ENCODE measurements at regions not wholly inside any gene's neighbourhood (a gene's known extent, or its start where the extent isn't known, plus 50 kb on each side); places are given as distances from the start of the nearest gene placed in this dataset.
"Not testable (repeated sequence)": the region's sequence is repeated elsewhere in the genome, so short reads cannot be mapped to it uniquely, and the experiment has no call there.

- DNase-seq, result no peak
Measured at GRCh38 chrX:2561456-2561855, 60.7 kb upstream of the DHRSX start.

GRCh38 chrX:2559124-2559523 lies 58.3 kb upstream of the DHRSX start:
- DNase-seq, result no peak

DNA sequence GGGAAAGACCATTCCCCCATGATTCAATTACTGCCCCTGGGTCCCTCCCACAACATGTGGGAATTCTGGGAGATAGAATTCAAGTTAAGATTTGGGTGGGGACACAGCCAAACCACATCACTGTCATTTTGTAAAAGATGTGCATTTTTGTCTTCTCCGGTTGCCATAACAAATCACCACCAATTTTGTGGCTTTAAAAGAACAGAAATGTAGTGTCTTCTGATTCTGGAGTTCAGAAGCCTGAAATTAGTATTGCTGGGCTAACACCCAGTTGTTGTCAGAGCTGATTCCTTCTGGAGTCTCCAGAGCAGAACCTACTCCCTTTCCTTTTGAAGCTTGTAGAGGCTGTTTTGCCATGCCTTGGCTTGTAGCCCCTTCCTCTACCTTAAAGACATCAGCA lies 54.1 kb upstream of the DHRSX start:
- no peak for DNase-seq

GRCh38 chrX:2554066-2554465 lies 53.3 kb upstream of the DHRSX start:
- DNase-seq, result not testable (repeated sequence)

- DNase-seq, result peak; percentile 0
Measured at GRCh38 chrX:2552621-2553201, 51.9 kb upstream of the DHRSX start.

DNA sequence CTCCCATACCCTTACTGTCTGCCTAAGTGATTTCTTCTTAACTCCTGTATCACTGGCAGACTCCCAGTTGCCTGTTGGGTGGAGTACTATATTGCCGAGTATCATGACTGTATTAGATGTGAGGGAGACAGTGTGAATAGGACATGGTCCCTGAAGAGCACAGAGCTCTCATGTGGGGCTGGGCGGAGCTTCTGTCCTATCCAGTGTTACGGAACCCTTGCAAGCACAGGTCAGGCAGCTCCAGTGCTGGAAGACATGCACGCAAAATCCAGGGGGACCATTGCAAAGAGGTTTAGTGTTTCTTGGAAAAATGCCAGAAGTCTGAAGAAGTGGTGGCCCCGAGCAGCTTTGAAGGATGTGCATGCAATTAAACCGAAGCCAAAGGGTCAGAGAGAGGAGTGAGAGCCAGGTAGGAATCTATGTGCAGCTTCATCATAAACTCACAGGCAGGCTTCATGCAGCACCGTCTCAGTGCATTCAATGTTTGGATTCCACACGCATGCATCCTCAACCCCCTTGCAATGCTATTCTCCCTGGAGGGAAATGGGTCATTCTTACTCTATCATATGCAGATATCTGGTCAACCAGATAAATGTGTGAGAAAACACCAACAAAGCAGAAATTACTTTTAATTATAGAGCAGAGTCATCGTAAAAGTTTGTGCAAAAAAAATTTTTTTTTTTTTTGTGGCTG lies 49.7 kb upstream of the DHRSX start:
- no peak for DNase-seq

Measured in NCI-H1048 (cell line).